SK-N-MC (cell line): ENCODE measurements at regions not wholly inside any gene's neighbourhood (a gene's known extent, or its start where the extent isn't known, plus 50 kb on each side); places are given as distances from the start of the nearest gene placed in this dataset.

Experiments
- EZH2 ChIP-seq: fragments of 200-600 bp; sonication (generic); IDR thresholded peaks from one replicate; pipeline ENCODE4 v1.6.1; 2017; ENCODE audit warnings: antibody characterized with exemption
- FOXP2 ChIP-seq: optimal IDR thresholded peaks from 2 replicates; pipeline ENCODE3; 2011; ENCODE audit warnings: mild to moderate bottlenecking, moderate library complexity; ENCODE audit not compliant: insufficient read depth; ENCODE audit errors: extremely low read length, control extremely low read depth
- POLR2AphosphoS5 ChIP-seq: IDR thresholded peaks from 2 replicates; pipeline ENCODE4 v1.6.1; 2012; ENCODE audit warnings: mild to moderate bottlenecking, low read depth, low read length, borderline replicate concordance

GRCh38 chr10:1968257-1969033 lies 231.1 kb upstream of the ADARB2 start:
- TF ChIP-seq EZH2 = no peak
- TF ChIP-seq POLR2AphosphoS5 = no peak
- no peak for TF ChIP-seq FOXP2
